Fibroblast of mammary gland (primary cell): ENCODE measurements at regions not wholly inside any gene's neighbourhood (a gene's known extent, or its start where the extent isn't known, plus 50 kb on each side); places are given as distances from the start of the nearest gene placed in this dataset.

ENCODE experiments used
- DNase-seq: peaks from one replicate; pipeline ENCODE4 v3.0.0-alpha.2; 2010; ENCODE audit warnings: low read depth
- H3K4me3 ChIP-seq: 2 replicates; pipeline ENCODE4 v1.5.1; 2011; ENCODE audit warnings: low read depth, mild to moderate bottlenecking, low read length, moderate library complexity; ENCODE audit not compliant: control insufficient read depth
- CTCF ChIP-seq: conservative IDR thresholded peaks from 2 replicates; pipeline ENCODE4 v1.5.1; 2011; ENCODE audit warnings: low read depth, low read length, inconsistent platforms; ENCODE audit not compliant: control insufficient read depth, insufficient read depth

- TF ChIP-seq CTCF = no peak
- peak; percentile 78 for DNase-seq
- H3K4me3 ChIP-seq = no peak overlapping the region
Observed at GRCh38 chr7:39880556-39880955, 69.5 kb upstream of the CDK13 start.

GRCh38 chr7:39882148-39882784 lies 67.8 kb upstream of the CDK13 start:
- no peak overlapping the region for H3K4me3 ChIP-seq
- no peak for TF ChIP-seq CTCF
- no peak for DNase-seq

- no peak for DNase-seq
- H3K4me3 ChIP-seq = no peak overlapping the region
- TF ChIP-seq CTCF = no peak
Observed at GRCh38 chr7:39883812-39884390, 66.2 kb upstream of the CDK13 start.

GRCh38 chr7:39888171-39888853 lies 61.7 kb upstream of the CDK13 start:
- TF ChIP-seq CTCF = no peak
- no peak for DNase-seq
- H3K4me3 ChIP-seq = no peak overlapping the region

GRCh38 chr7:39890411-39890810 lies 59.6 kb upstream of the CDK13 start:
- no peak for TF ChIP-seq CTCF
- H3K4me3 ChIP-seq = no peak overlapping the region
- no peak for DNase-seq

- DNase-seq = no peak
- no peak for TF ChIP-seq CTCF
- no peak overlapping the region for H3K4me3 ChIP-seq
Observed at GRCh38 chr7:39891894-39892293, 58.2 kb upstream of the CDK13 start.
